IgD-negative memory B cell (primary cell): ENCODE measurements at regions not wholly inside any gene's neighbourhood (a gene's known extent, or its start where the extent isn't known, plus 50 kb on each side); places are given as distances from the start of the nearest gene placed in this dataset.

Experiments
- H3K27ac Mint-ChIP-seq, 3 donors: one replicate each; pipeline ENCODE4 v1.8.0; 2020 to 2022; ENCODE audit warnings: mild to moderate bottlenecking in 3 of 3, mixed read lengths in 3 of 3, moderate library complexity in 1 of 3
- H3K27me3 Mint-ChIP-seq: one replicate; pipeline ENCODE4 v1.8.0; 2021; ENCODE audit warnings: mixed read lengths
- H3K36me3 Mint-ChIP-seq: one replicate; pipeline ENCODE4 v1.8.0; 2020; ENCODE audit warnings: mild to moderate bottlenecking, mixed read lengths
- H3K4me1 Mint-ChIP-seq, 3 donors: one replicate each; pipeline ENCODE4 v1.8.0; 2020 to 2022; ENCODE audit warnings: mixed read lengths in 3 of 3, mild to moderate bottlenecking in 1 of 3
- H3K4me3 Mint-ChIP-seq, 4 donors: one replicate each; pipeline ENCODE4 v1.8.0; 2020 to 2022; ENCODE audit warnings: mild to moderate bottlenecking in 4 of 4, mixed read lengths in 4 of 4, moderate library complexity in 3 of 4
- H3K9me3 Mint-ChIP-seq, 3 donors: one replicate each; pipeline ENCODE4 v1.8.0; 2020 to 2021; ENCODE audit warnings: mixed read lengths in 3 of 3, mild to moderate bottlenecking in 1 of 3

GRCh38 chr9:109549386-109549785 lies 51.3 kb upstream of the PTPN3 start:
- Mint-ChIP-seq H3K36me3 (peaks cover 2% of the 10 kb centered on the region), H3K9me3 (peaks cover 5 to 26% (median 13%) of the 10 kb centered on the region in 3 donors), H3K27ac (no peak overlapping the region), H3K4me1 (no peaks in the 10 kb centered on the region), H3K4me3 (no peak overlapping the region), H3K27me3 (peaks cover 7% of the 10 kb centered on the region)

GRCh38 chr9:109551651-109552050 lies 53.5 kb upstream of the PTPN3 start:
- Mint-ChIP-seq H3K36me3 (peaks cover 2% of the 10 kb centered on the region), H3K27ac (no peak overlapping the region), H3K4me3 (no peak overlapping the region), H3K27me3 (peaks cover 7% of the 10 kb centered on the region), H3K4me1 (no peaks in the 10 kb centered on the region), H3K9me3 (peaks cover 5 to 23% (median 12%) of the 10 kb centered on the region in 3 donors)

- Mint-ChIP-seq H3K27me3 (peaks cover 6% of the 10 kb centered on the region), H3K36me3 (no peaks in the 10 kb centered on the region), H3K4me3 (no peak overlapping the region), H3K9me3 (peaks cover 2 to 5% (median 4%) of the 10 kb centered on the region in 3 donors), H3K27ac (no peak overlapping the region), H3K4me1 (no peaks in the 10 kb centered on the region)
Observed at GRCh38 chr9:109555215-109555614, 57.1 kb upstream of the PTPN3 start.

GRCh38 chr9:109556061-109556460 lies 58.0 kb upstream of the PTPN3 start:
- no peaks in the 10 kb centered on the region for H3K4me1 Mint-ChIP-seq
- no peak overlapping the region for H3K27ac Mint-ChIP-seq
- peaks cover 1 to 5% (median 4%) of the 10 kb centered on the region in 3 donors for H3K9me3 Mint-ChIP-seq
- peaks cover 6% of the 10 kb centered on the region for H3K27me3 Mint-ChIP-seq
- H3K4me3 Mint-ChIP-seq: no peak overlapping the region
- H3K36me3 Mint-ChIP-seq: peaks cover 2% of the 10 kb centered on the region

- H3K4me3 Mint-ChIP-seq: no peak overlapping the region
- no peaks in the 10 kb centered on the region for H3K4me1 Mint-ChIP-seq
- H3K27me3 Mint-ChIP-seq: peaks cover 6% of the 10 kb centered on the region
- no peak overlapping the region for H3K27ac Mint-ChIP-seq
- H3K9me3 Mint-ChIP-seq: peaks cover 1 to 4% (median 3%) of the 10 kb centered on the region in 3 donors
- peaks cover 2% of the 10 kb centered on the region for H3K36me3 Mint-ChIP-seq
Observed at GRCh38 chr9:109556786-109557185, 58.7 kb upstream of the PTPN3 start.

GRCh38 chr9:109557481-109557880 lies 59.4 kb upstream of the PTPN3 start:
- H3K27me3 Mint-ChIP-seq: peaks cover 7% of the 10 kb centered on the region
- peaks cover 2% of the 10 kb centered on the region for H3K36me3 Mint-ChIP-seq
- H3K9me3 Mint-ChIP-seq: peaks cover 1 to 4% (median 3%) of the 10 kb centered on the region in 3 donors
- no peak overlapping the region for H3K4me3 Mint-ChIP-seq
- H3K27ac Mint-ChIP-seq: no peak overlapping the region
- H3K4me1 Mint-ChIP-seq: no peaks in the 10 kb centered on the region

GRCh38 chr9:109558718-109559151 lies 60.6 kb upstream of the PTPN3 start:
- peaks cover 3% of the 10 kb centered on the region for H3K36me3 Mint-ChIP-seq
- no peaks in the 10 kb centered on the region for H3K4me1 Mint-ChIP-seq
- H3K9me3 Mint-ChIP-seq: peaks cover 0 to 1% (median 0%) of the 10 kb centered on the region in 3 donors
- no peak overlapping the region for H3K27ac Mint-ChIP-seq
- H3K27me3 Mint-ChIP-seq: peaks cover 2% of the 10 kb centered on the region
- no peak overlapping the region for H3K4me3 Mint-ChIP-seq

GRCh38 chr9:109560470-109561132 lies 62.5 kb upstream of the PTPN3 start:
- Mint-ChIP-seq H3K4me3 (no peak overlapping the region), H3K27me3 (peaks cover 5% of the 10 kb centered on the region), H3K4me1 (no peaks in the 10 kb centered on the region), H3K36me3 (peaks cover 3% of the 10 kb centered on the region), H3K27ac (peak overlapping the region in 1 of 3 donors; percentile 86), H3K9me3 (peaks cover 0 to 1% (median 0%) of the 10 kb centered on the region in 3 donors)

GRCh38 chr9:109561137-109561536 lies 63.0 kb upstream of the PTPN3 start:
- Mint-ChIP-seq H3K36me3 (peaks cover 3% of the 10 kb centered on the region), H3K4me3 (no peak overlapping the region), H3K9me3 (peaks cover 0 to 1% (median 0%) of the 10 kb centered on the region in 3 donors), H3K27ac (no peak overlapping the region), H3K27me3 (peaks cover 5% of the 10 kb centered on the region), H3K4me1 (no peaks in the 10 kb centered on the region)

- Mint-ChIP-seq H3K27ac (no peak overlapping the region), H3K9me3 (no peaks in the 10 kb centered on the region), H3K4me1 (no peaks in the 10 kb centered on the region), H3K27me3 (peaks cover 5% of the 10 kb centered on the region), H3K4me3 (no peak overlapping the region), H3K36me3 (peaks cover 1% of the 10 kb centered on the region)
Observed at GRCh38 chr9:109568089-109568488, 70.0 kb upstream of the PTPN3 start.

- Mint-ChIP-seq H3K36me3 (no peaks in the 10 kb centered on the region), H3K4me1 (no peaks in the 10 kb centered on the region), H3K9me3 (no peaks in the 10 kb centered on the region), H3K4me3 (no peak overlapping the region), H3K27me3 (peaks cover 5% of the 10 kb centered on the region), H3K27ac (peak overlapping the region in 1 of 3 donors; percentile 21)
Observed at GRCh38 chr9:109568568-109569210, 70.6 kb upstream of the PTPN3 start.

GRCh38 chr9:109574061-109574882 lies 76.2 kb upstream of the PTPN3 start:
- Mint-ChIP-seq H3K27ac (no peak overlapping the region), H3K27me3 (peaks cover 1% of the 10 kb centered on the region), H3K4me1 (no peaks in the 10 kb centered on the region), H3K36me3 (no peaks in the 10 kb centered on the region), H3K4me3 (no peak overlapping the region), H3K9me3 (no peaks in the 10 kb centered on the region)

GRCh38 chr9:109576762-109577161 lies 78.7 kb upstream of the PTPN3 start:
- Mint-ChIP-seq H3K9me3 (no peaks in the 10 kb centered on the region), H3K4me3 (no peak overlapping the region), H3K27me3 (peaks cover 1% of the 10 kb centered on the region), H3K36me3 (no peaks in the 10 kb centered on the region), H3K27ac (no peak overlapping the region), H3K4me1 (no peaks in the 10 kb centered on the region)

- no peak overlapping the region for H3K4me3 Mint-ChIP-seq
Observed at GRCh38 chr9:109579191-109579948, 81.3 kb upstream of the PTPN3 start.

GRCh38 chr9:109582386-109582785 lies 84.3 kb upstream of the PTPN3 start:
- Mint-ChIP-seq H3K4me3 (no peak overlapping the region), H3K9me3 (peaks cover 0 to 3% (median 0%) of the 10 kb centered on the region in 3 donors), H3K36me3 (no peaks in the 10 kb centered on the region), H3K27me3 (peaks cover 6% of the 10 kb centered on the region), H3K4me1 (no peaks in the 10 kb centered on the region), H3K27ac (no peak overlapping the region)

More at GRCh38 chr9:109579191-109579948, 81.3 kb upstream of the PTPN3 start:
- Mint-ChIP-seq H3K36me3 (no peaks in the 10 kb centered on the region), H3K27me3 (peaks cover 3% of the 10 kb centered on the region), H3K27ac (peak overlapping the region in 1 of 3 donors; percentile 7), H3K4me1 (no peaks in the 10 kb centered on the region), H3K9me3 (no peaks in the 10 kb centered on the region)
